HEK293 (cell line): ENCODE measurements at regions not wholly inside any gene's neighbourhood (a gene's known extent, or its start where the extent isn't known, plus 50 kb on each side); places are given as distances from the start of the nearest gene placed in this dataset.

Experiments
- CTCF ChIA-PET: fragments of 350-600 bp; formaldehyde crosslinking; extraction: SDS; loops from one replicate; lab custom pipeline; 2021; ENCODE audit warnings: antibody characterized with exemption; lab: Yijun Ruan, JAX
- POLR2A ChIA-PET: fragments of 300-600 bp; formaldehyde crosslinking; extraction: SDS; loops from one replicate; lab custom pipeline; 2020; ENCODE audit warnings: antibody characterized with exemption, inconsistent platforms; lab: Yijun Ruan, JAX
- H3K27ac ChIP-seq: fragments of 200-500 bp; sonication (Bioruptor generic); 2 replicates; pipeline ENCODE4 v1.5.1; 2014; ENCODE audit warnings: low read depth, low read length, control low read depth, inconsistent platforms; ENCODE audit errors: extremely low read depth
- H3K36me3 ChIP-seq, 2 experiments: fragments of 200-500 bp in 1 of 2; sonication (Bioruptor generic) in 1 of 2; 1 replicate in 1 of 2; 2 replicates in 1 of 2; pipeline ENCODE4 v1.5.1; 2014 to 2017; ENCODE audit warnings: inconsistent platforms in 2 of 2, low read length in 2 of 2; ENCODE audit not compliant: control insufficient read depth in 2 of 2, insufficient read depth in 1 of 2
- H3K4me1 ChIP-seq: fragments of 200-500 bp; sonication (Bioruptor generic); 2 replicates; pipeline ENCODE4 v1.5.1; 2014; ENCODE audit warnings: mild to moderate bottlenecking, low read length, inconsistent platforms; ENCODE audit not compliant: control insufficient read depth, insufficient read depth
- H3K4me3 ChIP-seq: 2 replicates; pipeline ENCODE4 v1.5.1; 2011; ENCODE audit warnings: low read depth, mild to moderate bottlenecking, control low read depth, low read length, moderate library complexity
- H3K9me3 ChIP-seq: fragments of 200-500 bp; sonication (Bioruptor generic); 2 replicates; pipeline ENCODE4 v1.5.1; 2014; ENCODE audit warnings: low read depth, low read length, inconsistent platforms; ENCODE audit not compliant: control insufficient read depth, insufficient read depth
- FEZF1 ChIP-seq: fragments of 450-650 bp; formaldehyde crosslinking; IDR thresholded peaks from 2 replicates; pipeline ENCODE4 v1.5.1; 2016; ENCODE audit warnings: missing biosample characterization, missing genetic modification characterization
- KLF9 ChIP-seq: fragments of 450-650 bp; formaldehyde crosslinking; IDR thresholded peaks from 2 replicates; pipeline ENCODE4 v1.5.1; 2016; ENCODE audit warnings: missing biosample characterization, missing genetic modification characterization, low read depth
- RBAK ChIP-seq: fragments of 450-650 bp; formaldehyde crosslinking; IDR thresholded peaks from 2 replicates; pipeline ENCODE4 v1.5.1; 2016; ENCODE audit warnings: missing biosample characterization, missing genetic modification characterization
- SETDB1 ChIP-seq: IDR thresholded peaks from one replicate; pipeline ENCODE4 v1.6.1; 2017; ENCODE audit warnings: mild to moderate bottlenecking, low read length, moderate library complexity, mixed read lengths; ENCODE audit not compliant: insufficient read length
- SP2 ChIP-seq: fragments of 450-650 bp; formaldehyde crosslinking; IDR thresholded peaks from 2 replicates; pipeline ENCODE4 v1.5.1; 2016; ENCODE audit warnings: missing biosample characterization, missing genetic modification characterization
- SP7 ChIP-seq: fragments of 450-650 bp; formaldehyde crosslinking; IDR thresholded peaks from 2 replicates; pipeline ENCODE4 v1.5.1; 2016; ENCODE audit warnings: missing biosample characterization, missing genetic modification characterization
- TRIM28 ChIP-seq: IDR thresholded peaks from 2 replicates; pipeline ENCODE4 v1.6.1; 2011; ENCODE audit warnings: low read length, control low read depth, borderline replicate concordance
- YY2 ChIP-seq: fragments of 450-650 bp; formaldehyde crosslinking; IDR thresholded peaks from 2 replicates; pipeline ENCODE4 v1.5.1; 2016; ENCODE audit warnings: missing biosample characterization, missing genetic modification characterization
- ZBTB26 ChIP-seq: fragments of 450-650 bp; formaldehyde crosslinking; optimal IDR thresholded peaks from 2 replicates; pipeline ENCODE3; 2016; ENCODE audit warnings: missing biosample characterization, mild to moderate bottlenecking, missing genetic modification characterization
- ZNF10 ChIP-seq: fragments of 450-650 bp; formaldehyde crosslinking; IDR thresholded peaks from 2 replicates; pipeline ENCODE4 v1.5.1; 2017; ENCODE audit warnings: missing biosample characterization, missing genetic modification characterization
- ZNF174 ChIP-seq: fragments of 450-650 bp; formaldehyde crosslinking; IDR thresholded peaks from 2 replicates; pipeline ENCODE4 v1.5.0; 2017; ENCODE audit warnings: missing biosample characterization, mild to moderate bottlenecking, missing genetic modification characterization
- ZNF211 ChIP-seq: fragments of 450-650 bp; formaldehyde crosslinking; IDR thresholded peaks from 2 replicates; pipeline ENCODE4 v1.5.1; 2016; ENCODE audit warnings: low read depth, missing biosample characterization, missing genetic modification characterization
- ZNF239 ChIP-seq: fragments of 450-650 bp; formaldehyde crosslinking; IDR thresholded peaks from 2 replicates; pipeline ENCODE4 v1.5.1; 2016; ENCODE audit warnings: missing biosample characterization, missing genetic modification characterization
- ZNF274 ChIP-seq, 2 experiments: fragments of 200-500 bp in 1 of 2; fragments of 450-650 bp in 1 of 2; sonication (Bioruptor generic) in 1 of 2; formaldehyde crosslinking in 1 of 2; IDR thresholded peaks; 2 replicates each; pipeline versions ENCODE4 v1.5.1 to v1.6.1; 2014 to 2016; ENCODE audit warnings: borderline replicate concordance in 1 of 2, inconsistent platforms in 1 of 2, low read length in 1 of 2, missing biosample characterization in 1 of 2, missing genetic modification characterization in 1 of 2
- ZNF341 ChIP-seq: fragments of 450-650 bp; formaldehyde crosslinking; IDR thresholded peaks from 2 replicates; pipeline ENCODE4; 2016; ENCODE audit warnings: low read depth, missing biosample characterization, missing genetic modification characterization
- ZNF404 ChIP-seq: fragments of 450-650 bp; formaldehyde crosslinking; IDR thresholded peaks from 2 replicates; pipeline ENCODE4 v1.5.1; 2017; ENCODE audit warnings: missing biosample characterization, missing genetic modification characterization
- ZNF426 ChIP-seq: fragments of 450-650 bp; formaldehyde crosslinking; IDR thresholded peaks from 2 replicates; pipeline ENCODE4 v1.5.1; 2017; ENCODE audit warnings: missing biosample characterization, missing genetic modification characterization, mild to moderate bottlenecking, inconsistent platforms, moderate library complexity
- ZNF510 ChIP-seq: fragments of 450-650 bp; formaldehyde crosslinking; IDR thresholded peaks from 2 replicates; pipeline ENCODE4 v1.5.1; 2018; ENCODE audit warnings: mild to moderate bottlenecking, missing genetic modification characterization, missing biosample characterization; ENCODE audit not compliant: insufficient replicate concordance
- ZNF600 ChIP-seq: fragments of 450-650 bp; formaldehyde crosslinking; IDR thresholded peaks from 2 replicates; pipeline ENCODE4 v1.5.1; 2016; ENCODE audit warnings: missing biosample characterization, missing genetic modification characterization
- ZNF629 ChIP-seq: fragments of 450-650 bp; formaldehyde crosslinking; IDR thresholded peaks from 2 replicates; pipeline ENCODE4 v1.5.1; 2017; ENCODE audit warnings: missing biosample characterization, missing genetic modification characterization
- ZNF768 ChIP-seq: fragments of 450-650 bp; formaldehyde crosslinking; IDR thresholded peaks from 2 replicates; pipeline ENCODE4 v1.5.1; 2018; ENCODE audit warnings: missing biosample characterization, mild to moderate bottlenecking, missing genetic modification characterization
- TF ChIP-seq, protein P1 (sequence below): fragments of 450-650 bp; formaldehyde crosslinking; IDR thresholded peaks from 2 replicates; pipeline ENCODE4 v1.5.1; 2016; ENCODE audit warnings: missing biosample characterization, missing genetic modification characterization

- no peaks in the 10 kb centered on the region; the same call in 1 of the 2 replicates for H3K4me1 ChIP-seq
- H3K4me3 ChIP-seq = no peak overlapping the region
- H3K9me3 ChIP-seq = no peaks in the 10 kb centered on the region
- TF ChIP-seq FEZF1 (peak; percentile 32; the same call in 1 of the 2 replicates), ZBTB26 (tag by site-specific recombination) (no peak)
- H3K27ac ChIP-seq = no peak overlapping the region
- ChIA-PET CTCF (no interaction called here), POLR2A (no interaction called here)
- H3K36me3 ChIP-seq = no peaks in the 10 kb centered on the region
Observed at GRCh38 chr1:185477638-185478580, 160.9 kb upstream of the IVNS1ABP start.

DNA sequence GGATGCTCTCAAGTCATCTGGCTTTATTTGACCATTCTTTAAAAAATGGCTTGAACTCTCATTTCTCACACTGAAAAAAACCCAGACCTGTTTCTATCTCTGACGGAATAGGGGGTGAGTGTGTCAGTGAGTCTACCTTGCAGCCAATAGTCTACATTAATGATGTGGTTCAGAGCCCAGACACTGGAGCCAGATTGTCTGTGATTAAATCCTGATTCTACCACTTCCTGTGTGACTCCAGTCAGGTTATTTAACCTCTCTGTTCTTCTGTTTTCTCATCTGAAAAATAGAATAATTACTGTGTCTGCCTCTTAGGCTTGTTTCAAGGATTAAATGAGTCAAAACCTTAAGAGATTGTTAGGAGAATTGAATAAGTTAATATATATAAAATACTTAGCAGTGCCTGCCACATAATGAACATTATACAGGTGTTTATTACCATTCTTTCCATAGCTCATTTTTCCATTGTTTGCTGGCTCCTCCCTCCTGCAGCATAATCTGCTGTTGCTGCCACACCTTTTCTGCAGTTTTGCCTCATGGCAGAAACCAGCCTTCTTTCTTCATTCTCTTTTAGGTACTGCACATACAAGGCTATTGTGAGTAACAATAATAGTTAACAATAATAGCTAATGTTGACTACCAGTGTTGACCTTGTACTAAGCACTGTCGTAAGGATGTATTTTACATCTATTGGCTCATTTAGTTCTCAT is 157.6 kb upstream of the IVNS1ABP start:
- no peak overlapping the region for H3K27ac ChIP-seq
- ChIA-PET CTCF (no interaction called here), POLR2A (no interaction called here)
- H3K9me3 ChIP-seq = no peaks in the 10 kb centered on the region
- H3K4me3 ChIP-seq = no peak overlapping the region
- TF ChIP-seq ZNF274 (IDR thresholded peaks at IDR 0.05; ENCODE audit: low read length) (no peak), ZNF274 (tag by site-specific recombination; IDR thresholded peaks at IDR 0.05; ENCODE audit: borderline replicate concordance) (no peak), ZNF768 (tag by site-specific recombination) (0 out of 2 replicates have a peak, but pooled peaks have one; percentile 23), ZNF404 (tag by site-specific recombination) (no peak)
- H3K4me1 ChIP-seq = no peaks in the 10 kb centered on the region; the same call in 1 of the 2 replicates
- H3K36me3 ChIP-seq = no peaks in the 10 kb centered on the region

- POLR2A ChIA-PET = no interaction called here
- Histone ChIP-seq H3K4me3 (no peak overlapping the region), H3K4me1 (no peaks in the 10 kb centered on the region; the same call in 1 of the 2 replicates), H3K36me3 (no peaks in the 10 kb centered on the region), H3K27ac (no peak overlapping the region), H3K9me3 (no peaks in the 10 kb centered on the region)
- CTCF ChIA-PET = interaction anchor here (0.7 to 1.0 kb wide), 3 partner anchors 93 to 303 kb away, joined by 3 to 4 read pairs (median 4); no protein-coding TSS in a partner anchor
- TF ChIP-seq ZNF174 (tag by site-specific recombination) = no peak
- no peak for TF ChIP-seq ZNF510
Observed at GRCh38 chr1:185473186-185473585, 156.1 kb upstream of the IVNS1ABP start.

DNA sequence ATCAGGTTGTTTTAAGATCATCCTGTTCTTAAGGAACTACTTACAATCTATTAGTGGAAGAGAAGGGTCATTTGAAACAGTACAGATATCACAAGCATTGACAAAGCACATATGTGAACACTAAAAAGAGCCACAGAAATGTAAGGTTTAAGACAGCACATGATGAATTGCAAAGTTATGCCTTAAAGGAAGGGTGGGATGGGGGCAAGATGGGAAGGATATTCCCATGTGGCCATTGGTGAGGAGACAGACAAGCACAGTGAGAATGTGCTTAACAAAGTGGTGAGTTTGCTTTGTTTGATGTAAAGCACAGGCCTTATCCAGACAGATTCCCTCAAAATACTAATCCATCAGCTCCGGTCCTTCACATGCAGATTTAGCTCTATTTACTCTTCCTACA is 151.6 kb upstream of the IVNS1ABP start:
- no peaks in the 10 kb centered on the region for H3K4me1 ChIP-seq
- H3K27ac ChIP-seq = no peak overlapping the region
- H3K36me3 ChIP-seq = no peaks in the 10 kb centered on the region
- ChIA-PET CTCF (no interaction called here), POLR2A (no interaction called here)
- H3K4me3 ChIP-seq = no peak overlapping the region
- H3K9me3 ChIP-seq = no peaks in the 10 kb centered on the region
- TF ChIP-seq ZNF426 (tag by site-specific recombination) (no peak), ZNF600 (tag by site-specific recombination) (no peak), RBAK (tag by site-specific recombination) (no peak), ZNF341 (tag by site-specific recombination) (no peak), SP2 (tag by site-specific recombination) (no peak), ZNF211 (tag by site-specific recombination) (no peak), KLF9 (tag by site-specific recombination) (no peak), ZNF10 (tag by site-specific recombination) (no peak), SP7 (tag by site-specific recombination) (no peak), TRIM28 (no peak), YY2 (tag by site-specific recombination) (no peak), ZNF239 (tag by site-specific recombination) (no peak), SETDB1 (no peak), ZNF629 (tag by site-specific recombination) (no peak), ZNF768 (tag by site-specific recombination) (no peak)
- TF ChIP-seq, protein P1, sequence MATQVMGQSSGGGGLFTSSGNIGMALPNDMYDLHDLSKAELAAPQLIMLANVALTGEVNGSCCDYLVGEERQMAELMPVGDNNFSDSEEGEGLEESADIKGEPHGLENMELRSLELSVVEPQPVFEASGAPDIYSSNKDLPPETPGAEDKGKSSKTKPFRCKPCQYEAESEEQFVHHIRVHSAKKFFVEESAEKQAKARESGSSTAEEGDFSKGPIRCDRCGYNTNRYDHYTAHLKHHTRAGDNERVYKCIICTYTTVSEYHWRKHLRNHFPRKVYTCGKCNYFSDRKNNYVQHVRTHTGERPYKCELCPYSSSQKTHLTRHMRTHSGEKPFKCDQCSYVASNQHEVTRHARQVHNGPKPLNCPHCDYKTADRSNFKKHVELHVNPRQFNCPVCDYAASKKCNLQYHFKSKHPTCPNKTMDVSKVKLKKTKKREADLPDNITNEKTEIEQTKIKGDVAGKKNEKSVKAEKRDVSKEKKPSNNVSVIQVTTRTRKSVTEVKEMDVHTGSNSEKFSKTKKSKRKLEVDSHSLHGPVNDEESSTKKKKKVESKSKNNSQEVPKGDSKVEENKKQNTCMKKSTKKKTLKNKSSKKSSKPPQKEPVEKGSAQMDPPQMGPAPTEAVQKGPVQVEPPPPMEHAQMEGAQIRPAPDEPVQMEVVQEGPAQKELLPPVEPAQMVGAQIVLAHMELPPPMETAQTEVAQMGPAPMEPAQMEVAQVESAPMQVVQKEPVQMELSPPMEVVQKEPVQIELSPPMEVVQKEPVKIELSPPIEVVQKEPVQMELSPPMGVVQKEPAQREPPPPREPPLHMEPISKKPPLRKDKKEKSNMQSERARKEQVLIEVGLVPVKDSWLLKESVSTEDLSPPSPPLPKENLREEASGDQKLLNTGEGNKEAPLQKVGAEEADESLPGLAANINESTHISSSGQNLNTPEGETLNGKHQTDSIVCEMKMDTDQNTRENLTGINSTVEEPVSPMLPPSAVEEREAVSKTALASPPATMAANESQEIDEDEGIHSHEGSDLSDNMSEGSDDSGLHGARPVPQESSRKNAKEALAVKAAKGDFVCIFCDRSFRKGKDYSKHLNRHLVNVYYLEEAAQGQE (tag by site-specific recombination) = no peak
